HAP-1 (cell line): ENCODE measurements at regions not wholly inside any gene's neighbourhood (a gene's known extent, or its start where the extent isn't known, plus 50 kb on each side); places are given as distances from the start of the nearest gene placed in this dataset.

Experiments used
- DNase-seq, 2 experiments: peaks; one replicate each; pipeline ENCODE4 v3.0.0-alpha.2; 2016 to 2020; ENCODE audit warnings: low spot score in 2 of 2
- H3K27me3 ChIP-seq: fragments of 250-450 bp; sonication (Bioruptor Pico); 2 replicates; pipeline ENCODE4 v1.5.1; 2020; ENCODE audit warnings: low read depth, mild to moderate bottlenecking, moderate library complexity
- H3K36me3 ChIP-seq: fragments of 250-450 bp; sonication (Bioruptor Pico); replicated peaks from 2 replicates; pipeline ENCODE4 v1.5.1; 2020; ENCODE audit warnings: mild to moderate bottlenecking
- H3K4me1 ChIP-seq: fragments of 250-450 bp; sonication (Bioruptor Pico); 2 replicates; pipeline ENCODE4 v1.5.1; 2020; ENCODE audit warnings: mild to moderate bottlenecking
- H3K4me3 ChIP-seq: fragments of 250-450 bp; sonication (Bioruptor Pico); 2 replicates; pipeline ENCODE4 v1.5.1; 2020; ENCODE audit warnings: mild to moderate bottlenecking, moderate library complexity
- H3K9me3 ChIP-seq: fragments of 250-450 bp; sonication (Bioruptor Pico); 2 replicates; pipeline ENCODE4 v1.5.1; 2020; ENCODE audit warnings: mild to moderate bottlenecking, moderate library complexity
- in situ Hi-C: fragments of 300-500 bp; cut with MboI; formaldehyde crosslinking; loops from 3 replicates; pipeline ENCODE4 v1.14.3; 2020; ENCODE audit warnings: low sequenced_read_pairs, inconsistent platforms, mixed read lengths

DNA sequence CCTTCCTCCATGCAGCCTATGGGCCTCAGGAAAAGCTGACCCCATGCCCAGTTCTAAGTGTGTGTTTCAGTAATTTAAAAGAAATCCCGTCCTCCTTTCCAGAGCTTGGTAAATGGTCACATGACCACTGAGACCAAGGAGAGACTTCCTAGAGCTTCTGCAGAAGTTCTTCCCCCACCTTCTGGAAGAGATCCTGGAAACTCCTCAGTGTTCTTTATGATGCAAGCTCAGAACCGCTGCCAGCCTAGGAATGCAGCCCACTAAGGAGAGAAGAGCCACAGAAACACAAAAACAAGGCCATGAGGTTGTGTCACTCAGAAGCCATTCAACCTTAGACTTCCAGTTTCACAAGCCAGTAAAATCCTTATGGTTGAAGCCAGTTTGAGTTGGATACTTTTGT, 348.4 kb downstream of the TPBG start:
- no peaks in the 10 kb centered on the region for H3K4me1 ChIP-seq
- H3K9me3 ChIP-seq = no peaks in the 10 kb centered on the region; the same call in 1 of the 2 replicates
- H3K27me3 ChIP-seq = no peaks in the 10 kb centered on the region
- H3K36me3 ChIP-seq = no peaks in the 10 kb centered on the region
- in situ Hi-C loops = no loop called here
- no peak overlapping the region for H3K4me3 ChIP-seq
- DNase-seq = no peak

DNA sequence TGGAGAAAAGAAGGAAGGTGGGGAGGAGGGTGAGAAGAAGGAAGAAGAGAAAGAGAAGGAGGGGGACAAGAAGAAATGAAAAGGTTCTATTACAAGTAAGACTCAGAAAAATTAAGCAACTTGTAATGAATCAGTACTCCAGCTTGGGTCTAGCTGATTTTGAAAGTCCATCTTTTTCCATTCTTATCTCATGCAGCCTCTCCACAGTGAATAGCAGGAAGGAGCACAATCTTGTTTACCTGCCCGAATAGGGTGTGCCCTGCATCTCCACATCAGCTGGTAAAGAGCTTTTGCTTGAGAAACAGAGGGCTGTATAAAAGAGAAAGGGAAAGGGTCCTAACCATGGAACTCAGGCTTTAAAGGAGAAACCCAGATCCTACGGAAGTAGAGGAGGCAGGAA, 348.8 kb downstream of the TPBG start:
- H3K27me3 ChIP-seq = no peaks in the 10 kb centered on the region
- H3K9me3 ChIP-seq = no peaks in the 10 kb centered on the region; the same call in 1 of the 2 replicates
- no peaks in the 10 kb centered on the region for H3K4me1 ChIP-seq
- no peaks in the 10 kb centered on the region for H3K36me3 ChIP-seq
- no peak for DNase-seq
- in situ Hi-C loops = no loop called here
- no peak overlapping the region for H3K4me3 ChIP-seq

DNA sequence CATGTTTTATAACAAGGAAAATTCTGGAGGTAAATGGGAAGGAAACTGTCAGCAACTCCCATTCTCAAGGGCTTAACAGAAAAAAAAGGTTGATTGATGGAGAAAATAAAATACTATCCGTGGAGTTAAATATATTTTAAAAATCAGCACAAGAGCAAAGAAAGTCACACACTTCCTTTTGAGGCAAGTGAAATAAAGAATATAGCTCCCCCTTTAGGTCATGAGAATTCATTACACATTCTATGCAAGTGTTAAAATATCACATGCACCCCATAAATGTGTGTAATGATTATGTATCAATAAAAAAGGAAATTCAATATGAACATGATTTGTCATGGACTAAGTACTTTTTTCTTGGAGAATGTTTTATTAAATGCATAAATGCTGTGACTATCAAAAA, 349.2 kb downstream of the TPBG start:
- DNase-seq = peak in 1 of 2 experiments; percentile 20
- no peaks in the 10 kb centered on the region for H3K27me3 ChIP-seq
- no peak overlapping the region for H3K4me3 ChIP-seq
- H3K9me3 ChIP-seq = no peaks in the 10 kb centered on the region; the same call in 1 of the 2 replicates
- in situ Hi-C loops = no loop called here
- no peaks in the 10 kb centered on the region for H3K4me1 ChIP-seq
- no peaks in the 10 kb centered on the region for H3K36me3 ChIP-seq

DNA sequence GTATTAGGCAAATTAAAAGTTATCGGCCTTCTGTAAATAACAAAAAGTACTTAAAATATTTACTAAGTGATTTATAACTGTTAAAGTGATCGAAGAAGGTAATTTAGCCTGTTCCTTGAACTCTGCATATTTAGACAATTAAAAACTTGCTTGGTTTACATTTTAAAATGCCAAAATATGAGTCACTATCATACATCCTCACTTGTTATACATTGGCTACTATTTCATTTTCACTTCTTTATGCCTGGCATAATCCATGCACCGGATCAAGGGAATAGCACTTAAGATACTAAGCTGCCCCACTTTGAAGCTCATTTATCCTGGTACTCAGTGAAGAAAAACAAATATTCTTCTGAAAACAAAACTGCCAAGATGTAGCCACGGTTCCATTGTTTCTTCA, 344.6 kb downstream of the UBE3D start:
- Histone ChIP-seq H3K4me3 (no peak overlapping the region), H3K9me3 (no peaks in the 10 kb centered on the region), H3K4me1 (no peaks in the 10 kb centered on the region), H3K27me3 (no peaks in the 10 kb centered on the region), H3K36me3 (no peaks in the 10 kb centered on the region)
- in situ Hi-C loops = no loop called here
- no peak for DNase-seq

DNA sequence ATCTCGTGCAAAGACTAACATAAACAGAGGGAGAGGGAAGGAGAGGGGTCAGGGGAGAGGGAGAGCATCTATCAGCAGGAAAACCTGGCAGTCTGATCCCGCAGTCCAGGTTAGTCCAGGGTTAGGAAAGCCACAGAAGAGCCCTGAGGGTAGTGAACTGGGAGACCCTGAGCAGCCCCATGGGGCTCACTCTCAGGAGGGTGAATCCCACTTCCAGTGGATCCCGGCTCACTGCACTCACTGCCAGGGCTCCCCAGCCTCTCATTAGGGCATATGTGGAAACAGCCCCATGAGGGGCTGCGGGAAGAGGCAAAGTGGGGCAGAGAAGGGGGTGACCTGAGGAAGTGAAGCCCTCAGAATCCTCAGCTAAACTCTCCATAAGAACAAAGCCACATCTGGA, 329.9 kb downstream of the UBE3D start:
- Histone ChIP-seq H3K4me1 (no peaks in the 10 kb centered on the region), H3K9me3 (no peaks in the 10 kb centered on the region), H3K36me3 (no peaks in the 10 kb centered on the region), H3K4me3 (no peak overlapping the region), H3K27me3 (no peaks in the 10 kb centered on the region)
- DNase-seq = no peak
- in situ Hi-C loops = no loop called here

DNA sequence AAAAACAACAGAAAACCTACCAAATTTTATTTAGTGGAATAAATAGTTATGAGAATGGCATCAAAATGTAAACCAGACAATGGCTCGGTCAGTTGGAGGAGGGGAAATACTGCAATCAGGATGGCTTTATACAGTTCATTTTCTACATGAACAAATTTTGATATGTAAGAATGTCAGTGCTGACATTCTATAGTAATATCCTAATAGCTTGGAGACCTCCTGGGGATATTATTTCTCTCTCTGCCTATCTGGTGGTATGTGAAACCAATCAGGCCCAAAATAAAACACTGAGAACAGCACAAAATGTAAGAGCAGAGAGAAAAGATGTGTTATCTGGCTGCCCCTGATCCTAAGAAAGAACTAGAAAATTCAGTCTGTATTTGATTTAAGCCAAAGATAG, 327.7 kb downstream of the UBE3D start:
- H3K27me3 ChIP-seq = no peaks in the 10 kb centered on the region
- no peak overlapping the region for H3K4me3 ChIP-seq
- peaks cover 9% of the 10 kb centered on the region for H3K4me1 ChIP-seq
- in situ Hi-C loops = no loop called here
- DNase-seq = no peak
- H3K9me3 ChIP-seq = no peaks in the 10 kb centered on the region
- no peaks in the 10 kb centered on the region for H3K36me3 ChIP-seq

DNA sequence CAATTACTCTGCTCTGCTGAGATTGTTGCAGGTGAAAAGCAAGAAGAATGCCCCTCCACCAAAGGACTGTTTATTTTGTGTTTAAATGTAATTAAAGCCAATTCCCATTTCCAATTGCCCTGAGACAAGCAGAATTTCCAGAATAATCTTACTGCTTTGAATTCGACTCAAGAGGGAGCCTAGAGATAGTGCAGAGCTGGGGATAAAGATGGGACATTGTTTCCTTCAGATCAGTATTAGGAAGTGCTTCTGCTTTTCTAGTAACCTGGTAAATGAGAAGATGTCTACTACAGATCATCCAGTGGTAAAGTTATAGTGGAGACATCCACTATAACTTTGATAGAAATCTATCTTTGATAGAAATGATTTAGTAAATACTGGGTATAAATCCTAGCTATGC, 326.9 kb downstream of the UBE3D start:
- in situ Hi-C loops = no loop called here
- DNase-seq = no peak
- H3K27me3 ChIP-seq = no peaks in the 10 kb centered on the region
- no peaks in the 10 kb centered on the region for H3K9me3 ChIP-seq
- H3K36me3 ChIP-seq = no peaks in the 10 kb centered on the region
- no peak overlapping the region for H3K4me3 ChIP-seq
- peaks cover 9% of the 10 kb centered on the region for H3K4me1 ChIP-seq

DNA sequence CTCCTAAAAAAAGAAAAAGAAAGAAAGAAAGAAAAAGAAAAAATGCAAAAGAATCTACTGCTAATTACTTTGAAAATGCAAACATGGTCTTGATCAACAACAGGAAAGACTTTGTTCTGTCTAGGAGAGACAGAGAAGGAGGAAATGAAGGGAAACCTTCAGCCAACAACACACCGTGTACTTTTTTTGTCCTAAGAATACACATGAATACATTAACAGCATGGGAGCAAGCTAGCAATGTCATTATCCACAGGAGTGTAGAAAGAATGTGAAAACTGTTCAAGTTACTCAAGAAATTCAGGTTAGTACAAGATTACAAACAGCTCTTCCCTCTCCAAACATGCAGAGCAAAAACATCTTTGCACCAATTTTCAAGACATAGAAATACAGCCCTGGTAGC, 326.3 kb downstream of the UBE3D start:
- in situ Hi-C loops = no loop called here
- H3K36me3 ChIP-seq = no peaks in the 10 kb centered on the region
- no peak for DNase-seq
- H3K27me3 ChIP-seq = no peaks in the 10 kb centered on the region
- H3K9me3 ChIP-seq = no peaks in the 10 kb centered on the region
- H3K4me1 ChIP-seq = peaks cover 9% of the 10 kb centered on the region
- H3K4me3 ChIP-seq = no peak overlapping the region

DNA sequence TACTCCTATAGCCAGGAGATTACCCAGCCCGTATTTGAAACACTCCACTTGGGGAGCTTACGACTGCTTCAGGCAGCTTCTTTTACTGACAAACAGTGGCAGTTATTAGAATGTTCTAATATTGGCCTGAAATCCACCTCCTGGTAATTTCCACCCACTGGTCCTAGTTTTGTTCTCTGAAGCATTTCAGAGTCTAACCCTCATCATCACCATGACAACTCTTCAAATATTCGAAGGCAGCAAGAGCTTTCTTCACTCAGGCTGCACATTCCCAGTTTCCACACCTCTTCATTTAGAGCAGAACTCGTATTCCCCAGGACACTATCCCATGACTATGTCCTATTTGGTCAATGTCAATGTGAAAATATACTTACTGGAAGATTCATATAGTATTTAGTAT, 325.6 kb downstream of the UBE3D start:
- H3K9me3 ChIP-seq = no peaks in the 10 kb centered on the region
- in situ Hi-C loops = no loop called here
- H3K4me1 ChIP-seq = peaks cover 9% of the 10 kb centered on the region
- no peak for DNase-seq
- H3K36me3 ChIP-seq = no peaks in the 10 kb centered on the region
- no peaks in the 10 kb centered on the region for H3K27me3 ChIP-seq
- no peak overlapping the region for H3K4me3 ChIP-seq

DNA sequence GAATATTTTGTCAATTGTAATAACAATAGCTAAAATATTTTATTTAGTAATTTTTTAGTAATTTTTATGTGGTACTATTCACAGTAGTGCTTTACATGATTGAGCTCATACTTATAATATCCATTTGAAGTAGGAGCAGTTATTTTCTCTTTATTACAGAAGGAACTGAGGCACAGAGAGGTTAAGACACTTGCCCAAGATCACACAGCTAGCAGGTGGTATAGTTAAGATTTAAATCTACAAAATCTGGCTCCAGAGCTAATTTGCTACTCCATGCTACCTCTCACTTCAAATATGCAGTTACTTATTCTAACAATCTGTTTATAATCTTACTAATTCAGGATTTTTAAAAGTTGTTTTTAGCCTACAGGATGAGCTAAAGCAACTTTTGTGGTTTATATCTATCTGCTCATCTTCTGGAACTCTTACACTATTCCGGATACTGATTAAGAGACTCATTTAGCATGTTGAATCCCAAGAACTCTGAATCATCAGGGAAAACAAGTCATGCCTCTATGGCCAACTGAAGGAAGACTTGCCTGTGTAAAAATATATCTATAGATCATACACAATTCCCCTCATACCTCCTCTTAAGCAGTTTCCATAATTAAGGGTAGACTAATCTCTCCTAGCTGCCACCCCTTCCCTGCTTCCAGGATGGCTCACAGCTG, 324.2 kb downstream of the UBE3D start:
- Histone ChIP-seq H3K9me3 (no peaks in the 10 kb centered on the region), H3K4me1 (peaks cover 9% of the 10 kb centered on the region), H3K27me3 (no peaks in the 10 kb centered on the region), H3K36me3 (no peaks in the 10 kb centered on the region), H3K4me3 (no peak overlapping the region)
- DNase-seq = no peak
- in situ Hi-C loops = no loop called here

DNA sequence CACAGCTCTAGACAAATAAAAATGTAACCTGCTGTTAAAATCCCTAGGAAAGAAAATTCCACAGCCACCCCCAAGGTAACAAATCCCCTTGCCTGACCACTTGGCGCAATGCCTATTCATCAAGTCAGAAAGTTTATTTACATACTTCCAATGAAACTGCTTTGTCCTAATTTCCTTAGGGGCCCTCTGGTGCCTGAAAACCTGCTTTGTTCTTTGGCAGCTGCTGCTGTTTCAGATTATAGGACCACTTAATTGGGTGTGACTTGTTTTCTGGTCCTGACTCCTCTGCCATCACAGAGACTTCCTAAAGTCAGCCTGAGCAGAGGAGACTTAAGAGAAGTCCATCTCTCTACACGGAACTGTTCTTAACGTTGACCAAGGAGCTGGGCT, 323.6 kb downstream of the UBE3D start:
- in situ Hi-C loops = no loop called here

DNA sequence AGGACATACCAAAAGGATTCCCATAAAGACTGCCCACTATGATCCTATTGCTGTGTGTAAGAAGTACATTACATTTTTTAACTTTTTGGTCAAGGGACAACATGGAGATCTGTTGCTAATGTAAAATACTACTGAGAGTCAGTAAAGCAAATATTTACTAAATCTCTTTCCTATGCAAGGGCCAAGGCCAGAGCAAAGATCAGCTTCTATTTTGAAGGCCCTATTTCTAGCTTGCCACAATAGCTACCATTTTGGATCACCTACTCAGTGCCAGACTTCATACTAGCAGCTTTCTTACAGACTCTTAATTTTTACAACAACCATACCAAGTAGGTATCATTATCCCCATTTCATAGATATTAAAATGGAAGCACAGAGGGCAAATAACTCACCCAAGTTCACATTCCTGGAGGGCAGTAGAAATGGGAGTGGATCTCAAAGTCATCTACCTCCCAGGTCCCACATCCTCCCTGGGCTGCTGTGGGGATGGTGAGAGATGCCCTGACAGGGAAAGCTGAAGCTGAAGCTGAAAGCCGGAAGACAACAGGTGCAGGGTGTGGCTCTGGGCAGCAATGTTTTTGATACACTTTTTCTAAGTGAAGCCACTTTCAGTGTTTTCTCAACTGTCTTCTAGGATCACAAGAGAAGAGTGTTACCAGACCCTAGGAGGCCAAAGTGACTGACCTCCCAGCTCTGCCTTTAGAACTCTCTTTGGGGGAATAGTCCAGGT, 321.2 kb downstream of the UBE3D start:
- H3K4me1 ChIP-seq = peaks cover 9% of the 10 kb centered on the region
- H3K36me3 ChIP-seq = no peaks in the 10 kb centered on the region
- DNase-seq = no peak
- H3K27me3 ChIP-seq = no peaks in the 10 kb centered on the region
- H3K9me3 ChIP-seq = no peaks in the 10 kb centered on the region
- no peak overlapping the region for H3K4me3 ChIP-seq
- in situ Hi-C loops = no loop called here

More for the DNA sequence above, 323.6 kb downstream of the UBE3D start:
- Histone ChIP-seq H3K36me3 (no peaks in the 10 kb centered on the region), H3K27me3 (no peaks in the 10 kb centered on the region), H3K4me3 (no peak overlapping the region), H3K9me3 (no peaks in the 10 kb centered on the region), H3K4me1 (peaks cover 9% of the 10 kb centered on the region)
- peak; percentile 67 to 82 for DNase-seq

DNA sequence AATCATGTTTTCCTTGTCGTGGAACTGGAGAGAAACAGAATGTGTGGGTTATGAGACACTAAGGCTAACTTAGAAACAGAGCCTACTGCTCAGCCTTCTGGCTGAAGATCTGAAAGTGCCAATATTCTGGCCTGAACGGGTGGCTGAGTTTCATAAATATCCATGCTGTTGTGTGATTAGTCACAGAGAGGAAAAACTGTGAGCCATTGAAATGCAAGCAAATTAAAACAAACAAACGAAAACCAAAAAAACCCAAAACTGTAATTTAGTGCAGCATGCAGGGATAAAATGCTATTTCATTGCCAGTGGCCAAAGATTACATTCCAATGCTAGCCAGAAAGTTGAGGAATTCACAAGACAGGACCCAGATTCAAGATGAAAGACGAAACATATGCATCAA, 315.1 kb downstream of the UBE3D start:
- no peak for DNase-seq
- no peaks in the 10 kb centered on the region for H3K36me3 ChIP-seq
- H3K4me1 ChIP-seq = no peaks in the 10 kb centered on the region
- no peaks in the 10 kb centered on the region for H3K9me3 ChIP-seq
- H3K4me3 ChIP-seq = no peak overlapping the region
- H3K27me3 ChIP-seq = no peaks in the 10 kb centered on the region
- in situ Hi-C loops = no loop called here

DNA sequence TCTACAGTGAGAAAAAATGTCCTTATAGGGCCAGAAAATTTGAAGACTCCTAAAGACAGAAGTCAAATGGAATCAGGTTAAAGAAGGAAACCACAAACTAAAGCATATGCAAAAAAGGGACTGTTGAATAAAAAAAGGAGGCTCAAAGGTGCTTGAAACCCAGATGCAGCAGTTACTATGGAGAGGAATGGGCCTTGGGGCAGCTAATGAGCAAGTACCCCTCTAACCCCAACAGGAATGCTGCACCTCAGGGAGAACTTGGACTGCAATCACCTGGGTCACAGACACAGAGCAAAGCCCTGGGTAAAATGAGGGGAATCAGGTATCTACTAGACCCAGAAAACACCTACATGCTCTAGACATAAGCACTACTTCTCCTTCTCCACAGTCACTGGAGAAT, 313.9 kb downstream of the UBE3D start:
- H3K4me1 ChIP-seq = no peaks in the 10 kb centered on the region
- no peaks in the 10 kb centered on the region for H3K27me3 ChIP-seq
- no peaks in the 10 kb centered on the region for H3K9me3 ChIP-seq
- no peak overlapping the region for H3K4me3 ChIP-seq
- no peak for DNase-seq
- in situ Hi-C loops = no loop called here
- H3K36me3 ChIP-seq = no peaks in the 10 kb centered on the region
